ENCODE measurements at regions not wholly inside any gene's neighbourhood (a gene's known extent, or its start where the extent isn't known, plus 50 kb on each side); places are given as distances from the start of the nearest gene placed in this dataset.

DNA sequence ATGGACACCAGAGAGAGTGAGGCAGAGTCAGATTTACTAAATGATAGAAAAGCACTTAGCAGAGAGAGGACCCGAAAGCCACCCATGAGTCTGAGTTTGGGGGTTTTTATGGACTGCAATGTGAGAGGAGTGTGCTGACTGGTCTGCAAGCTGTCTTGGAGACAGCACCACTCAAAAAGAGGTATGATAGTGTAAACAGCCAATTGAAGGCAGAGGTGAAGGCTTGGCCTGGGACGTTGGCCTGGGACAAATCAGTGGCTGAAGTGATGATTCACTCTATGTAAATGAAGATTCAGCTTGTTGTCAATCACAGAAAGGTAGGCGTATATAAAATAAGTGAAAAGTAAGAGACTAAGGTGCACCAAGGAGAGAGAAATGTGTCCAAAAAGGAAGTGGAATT is 217.6 kb upstream of the ZFP42 start:
- Histone ChIP-seq H3K27ac (no peak overlapping the region), H3K9me3 (peaks cover 0 to 4% (median 0%) of the 10 kb centered on the region in 3 donors), H3K27me3 (no peaks in the 10 kb centered on the region), H3K4me1 (no peaks in the 10 kb centered on the region), H3K36me3 (replicated peaks in 1 of 2; ENCODE audit: insufficient read depth in 1 of 2, low read depth in 2 of 2) (no peaks in the 10 kb centered on the region), H3K4me3 (no peak overlapping the region)
- intact Hi-C loops (cut with DNase I) = no loop called here
- ATAC-seq = no peak
- no peak for TF ChIP-seq POLR2A (IDR thresholded peaks at IDR 0.05)
- no peak for TF ChIP-seq CTCF (IDR thresholded peaks at IDR 0.05)
- 70 to 72% methylated on average over 3 of the region's 3 CpGs for WGBS, 2 donors
- no peak for DNase-seq

DNA sequence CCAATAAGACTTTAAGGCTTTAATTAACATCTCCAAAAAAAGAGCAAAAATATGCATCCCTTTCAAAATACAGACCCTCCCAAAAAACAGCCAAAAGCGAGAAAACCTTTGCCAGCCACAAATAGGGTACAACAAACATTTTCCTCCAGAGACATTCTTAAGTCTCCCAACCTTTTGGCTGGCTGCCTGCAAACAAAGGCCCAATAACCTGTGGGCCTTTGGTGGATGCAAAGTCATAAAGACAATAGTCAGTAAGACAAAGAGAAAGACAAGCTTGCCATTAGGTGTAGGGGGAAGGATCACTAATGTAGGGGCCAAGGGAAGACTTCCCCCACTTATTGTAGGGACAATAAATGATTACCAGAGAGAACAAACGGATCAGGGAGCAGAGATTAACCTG is 215.5 kb upstream of the ZFP42 start:
- no peak overlapping the region for H3K4me3 ChIP-seq
- DNase-seq (no peak), ATAC-seq (no peak)
- intact Hi-C loops (cut with DNase I) = no loop called here
- WGBS, 2 donors = 59 to 69% methylated on average over 2 of the region's 2 CpGs
- H3K27me3 ChIP-seq = no peaks in the 10 kb centered on the region
- H3K4me1 ChIP-seq = no peaks in the 10 kb centered on the region
- no peak overlapping the region for H3K27ac ChIP-seq
- peaks cover 0 to 4% (median 0%) of the 10 kb centered on the region in 3 donors for H3K9me3 ChIP-seq
- no peaks in the 10 kb centered on the region for H3K36me3 ChIP-seq (replicated peaks in 1 of 2; ENCODE audit: insufficient read depth in 1 of 2, low read depth in 2 of 2)
- no peak for TF ChIP-seq CTCF (IDR thresholded peaks at IDR 0.05)
- no peak for TF ChIP-seq POLR2A (IDR thresholded peaks at IDR 0.05)

GRCh38 chr4:187782286-187782824 is 213.2 kb upstream of the ZFP42 start:
- 26 to 30% methylated on average over 4 of the region's 4 CpGs for WGBS, 2 donors
- ATAC-seq = no peak
- Histone ChIP-seq H3K9me3 (peaks cover 0 to 4% (median 0%) of the 10 kb centered on the region in 3 donors), H3K27ac (no peak overlapping the region), H3K27me3 (no peaks in the 10 kb centered on the region), H3K36me3 (replicated peaks in 1 of 2; ENCODE audit: insufficient read depth in 1 of 2, low read depth in 2 of 2) (no peaks in the 10 kb centered on the region), H3K4me1 (no peaks in the 10 kb centered on the region), H3K4me3 (no peak overlapping the region)
- TF ChIP-seq CTCF (IDR thresholded peaks at IDR 0.05) = no peak
- TF ChIP-seq POLR2A (IDR thresholded peaks at IDR 0.05) = no peak
- intact Hi-C loops (cut with DNase I) = no loop called here
- DNase-seq = no peak

DNA sequence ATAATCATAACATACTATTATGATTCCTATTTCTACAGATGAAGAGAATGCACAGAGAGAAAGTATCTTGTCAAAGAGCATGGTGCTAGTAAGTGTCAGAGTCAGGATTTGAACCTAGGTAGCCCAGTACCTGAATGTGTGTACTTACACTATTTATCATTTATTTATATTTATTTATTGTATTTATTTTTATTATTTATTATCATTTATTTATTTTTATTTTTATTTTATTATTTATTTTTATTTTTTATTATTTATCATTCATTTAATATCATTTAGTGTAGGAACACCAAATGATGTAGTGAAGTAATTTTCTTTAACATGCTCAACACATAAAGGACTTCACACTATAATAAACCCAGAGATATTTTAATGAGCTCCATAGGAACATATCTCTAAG is 209.4 kb upstream of the ZFP42 start:
- no peaks in the 10 kb centered on the region for H3K36me3 ChIP-seq (replicated peaks in 1 of 2; ENCODE audit: insufficient read depth in 1 of 2, low read depth in 2 of 2)
- H3K4me1 ChIP-seq = no peaks in the 10 kb centered on the region
- H3K4me3 ChIP-seq = no peak overlapping the region
- intact Hi-C loops (cut with DNase I) = no loop called here
- DNase-seq (no peak), ATAC-seq (no peak)
- H3K27ac ChIP-seq = no peak overlapping the region
- TF ChIP-seq CTCF (IDR thresholded peaks at IDR 0.05) (no peak), POLR2A (IDR thresholded peaks at IDR 0.05) (no peak)
- H3K9me3 ChIP-seq = peaks cover 0 to 5% (median 0%) of the 10 kb centered on the region in 3 donors
- H3K27me3 ChIP-seq = no peaks in the 10 kb centered on the region

- 79 to 88% methylated on average over 9 of the region's 9 CpGs for WGBS, 2 donors
- no peak overlapping the region for H3K27ac ChIP-seq
- no peak for ATAC-seq
Observed at GRCh38 chr4:187789078-187789477, 206.5 kb upstream of the ZFP42 start.

More at GRCh38 chr4:187789078-187789477, 206.5 kb upstream of the ZFP42 start:
- H3K4me3 ChIP-seq = no peak overlapping the region
- no peaks in the 10 kb centered on the region for H3K27me3 ChIP-seq
- no peak for TF ChIP-seq POLR2A (IDR thresholded peaks at IDR 0.05)
- no peak for TF ChIP-seq CTCF (IDR thresholded peaks at IDR 0.05)
- no peak for DNase-seq
- H3K9me3 ChIP-seq = peaks cover 0 to 5% (median 0%) of the 10 kb centered on the region in 3 donors
- no peaks in the 10 kb centered on the region for H3K36me3 ChIP-seq (replicated peaks in 1 of 2; ENCODE audit: insufficient read depth in 1 of 2, low read depth in 2 of 2)
- intact Hi-C loops (cut with DNase I) = no loop called here
- no peaks in the 10 kb centered on the region for H3K4me1 ChIP-seq

All from body of pancreas (tissue), 4 donors.